Adrenal gland (tissue), 5 donors: ENCODE measurements at regions not wholly inside any gene's neighbourhood (a gene's known extent, or its start where the extent isn't known, plus 50 kb on each side); places are given as distances from the start of the nearest gene placed in this dataset.

ENCODE experiments used
- POLR2A ChIP-seq, 2 donors: fragments of 450-650 bp; IDR thresholded peaks; one replicate each; pipeline ENCODE4 v1.6.1; 2017; ENCODE audit warnings: antibody characterized with exemption in 2 of 2, mild to moderate bottlenecking in 2 of 2, moderate library complexity in 1 of 2
- TF ChIP-seq, protein P1 (sequence below), 6 experiments: fragments of 450-650 bp in 4 of 6; fragments of 200-600 bp in 2 of 6; sonication (generic) in 1 of 6; IDR thresholded peaks; 1 replicate in 5 of 6; 2 replicates in 1 of 6; pipeline versions ENCODE4 v1.5.1 to v1.8.0; 2016 to 2021; ENCODE audit warnings: antibody characterized with exemption in 6 of 6, mild to moderate bottlenecking in 2 of 6, moderate library complexity in 1 of 6
- donor health status: DM: no; HTN: no; CAD: no.

DNA sequence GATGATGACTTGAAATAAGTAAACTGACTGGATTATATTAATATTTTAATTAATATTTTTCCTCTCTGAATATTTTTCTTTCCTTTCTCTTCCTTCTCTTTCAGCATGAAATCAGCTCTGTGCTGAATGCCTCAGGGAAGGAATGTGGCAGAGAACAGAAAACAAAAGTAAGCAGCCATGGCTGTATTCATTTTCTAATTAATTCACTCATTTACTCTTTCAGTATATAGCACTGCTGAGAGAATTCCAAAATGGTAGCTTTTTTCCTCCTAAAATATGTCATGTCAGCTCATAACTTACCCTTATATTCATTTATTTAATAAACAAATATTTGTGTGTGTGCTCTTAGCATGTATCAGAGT, 522.5 kb downstream of the PTPRC start:
- TF ChIP-seq, protein P1, sequence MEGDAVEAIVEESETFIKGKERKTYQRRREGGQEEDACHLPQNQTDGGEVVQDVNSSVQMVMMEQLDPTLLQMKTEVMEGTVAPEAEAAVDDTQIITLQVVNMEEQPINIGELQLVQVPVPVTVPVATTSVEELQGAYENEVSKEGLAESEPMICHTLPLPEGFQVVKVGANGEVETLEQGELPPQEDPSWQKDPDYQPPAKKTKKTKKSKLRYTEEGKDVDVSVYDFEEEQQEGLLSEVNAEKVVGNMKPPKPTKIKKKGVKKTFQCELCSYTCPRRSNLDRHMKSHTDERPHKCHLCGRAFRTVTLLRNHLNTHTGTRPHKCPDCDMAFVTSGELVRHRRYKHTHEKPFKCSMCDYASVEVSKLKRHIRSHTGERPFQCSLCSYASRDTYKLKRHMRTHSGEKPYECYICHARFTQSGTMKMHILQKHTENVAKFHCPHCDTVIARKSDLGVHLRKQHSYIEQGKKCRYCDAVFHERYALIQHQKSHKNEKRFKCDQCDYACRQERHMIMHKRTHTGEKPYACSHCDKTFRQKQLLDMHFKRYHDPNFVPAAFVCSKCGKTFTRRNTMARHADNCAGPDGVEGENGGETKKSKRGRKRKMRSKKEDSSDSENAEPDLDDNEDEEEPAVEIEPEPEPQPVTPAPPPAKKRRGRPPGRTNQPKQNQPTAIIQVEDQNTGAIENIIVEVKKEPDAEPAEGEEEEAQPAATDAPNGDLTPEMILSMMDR (IDR thresholded peaks at IDR 0.05): no peak
- no peak for TF ChIP-seq POLR2A (IDR thresholded peaks at IDR 0.05)
